Mucosa of descending colon (tissue), 3 donors: ENCODE measurements at regions not wholly inside any gene's neighbourhood (a gene's known extent, or its start where the extent isn't known, plus 50 kb on each side); places are given as distances from the start of the nearest gene placed in this dataset.

Experiments used
- ATAC-seq: fragments of 200-7000 bp; cut with Tn5 transposase; one replicate; pipeline ENCODE4 v1.9.1; 2020; ENCODE audit warnings: mild to moderate bottlenecking, moderate library complexity
- DNase-seq, 3 donors: peaks; one replicate each; pipeline ENCODE4 v3.0.0-alpha.2; 2020
- H3K36me3 ChIP-seq: fragments of 200-600 bp; one replicate; pipeline ENCODE4 v1.8.0; 2021; ENCODE audit warnings: low read depth, mild to moderate bottlenecking
- H3K4me1 ChIP-seq: fragments of 200-600 bp; one replicate; pipeline ENCODE4 v1.8.0; 2021; ENCODE audit warnings: low read depth, mild to moderate bottlenecking
- H3K4me3 ChIP-seq: fragments of 200-600 bp; one replicate; pipeline ENCODE4 v1.8.0; 2021; ENCODE audit warnings: mild to moderate bottlenecking
- H3K9me3 ChIP-seq: fragments of 200-600 bp; one replicate; pipeline ENCODE4 v1.8.0; 2021; ENCODE audit warnings: mild to moderate bottlenecking
- intact Hi-C, 2 donors: fragments of 100-400 bp; cut with DNase I in 1 of 2; cut with micrococcal nuclease in 1 of 2; formaldehyde crosslinking; loops; one replicate each; pipeline versions ENCODE4 v1.11.0 to v1.11.1; 2022; cut with DNase I, micrococcal nuclease
- TF ChIP-seq, protein P1 (sequence below): fragments of 200-600 bp; IDR thresholded peaks from one replicate; pipeline ENCODE4 v1.8.0; 2022; ENCODE audit warnings: antibody characterized with exemption, mild to moderate bottlenecking
- donor health status: DM: no; HTN: no; CAD: no; lungs with moderate emphysema.
- donor health status: DM: no; HTN: no; CAD: no.
- donor health status: DM: no; HTN: yes; CAD: no.

DNA sequence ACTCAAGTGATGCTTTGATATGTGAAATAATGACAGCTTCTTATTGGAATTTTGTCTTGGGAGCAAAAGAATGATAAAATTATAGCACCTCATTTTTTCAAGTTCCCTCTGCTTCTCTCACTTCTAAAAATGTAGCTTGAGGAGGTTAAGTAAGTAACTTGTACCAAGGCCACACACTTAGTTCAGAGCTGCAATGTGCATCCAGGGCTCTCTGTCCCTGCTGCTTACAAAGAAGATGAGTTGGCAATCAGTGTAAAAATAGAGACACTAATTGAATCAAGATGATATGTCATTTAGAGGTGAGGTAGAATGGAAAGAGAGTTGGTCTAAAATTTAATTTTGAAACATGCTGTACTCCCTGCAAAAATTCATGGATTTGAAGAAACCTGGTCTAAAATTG is 312.0 kb upstream of the TNP1 start:
- DNase-seq (no peak), ATAC-seq (no peak)
- H3K4me1 ChIP-seq: no peaks in the 10 kb centered on the region
- no peak overlapping the region for H3K4me3 ChIP-seq
- H3K36me3 ChIP-seq: no peaks in the 10 kb centered on the region
- H3K9me3 ChIP-seq: no peaks in the 10 kb centered on the region
- intact Hi-C loops: no loop called here
- TF ChIP-seq, protein P1, sequence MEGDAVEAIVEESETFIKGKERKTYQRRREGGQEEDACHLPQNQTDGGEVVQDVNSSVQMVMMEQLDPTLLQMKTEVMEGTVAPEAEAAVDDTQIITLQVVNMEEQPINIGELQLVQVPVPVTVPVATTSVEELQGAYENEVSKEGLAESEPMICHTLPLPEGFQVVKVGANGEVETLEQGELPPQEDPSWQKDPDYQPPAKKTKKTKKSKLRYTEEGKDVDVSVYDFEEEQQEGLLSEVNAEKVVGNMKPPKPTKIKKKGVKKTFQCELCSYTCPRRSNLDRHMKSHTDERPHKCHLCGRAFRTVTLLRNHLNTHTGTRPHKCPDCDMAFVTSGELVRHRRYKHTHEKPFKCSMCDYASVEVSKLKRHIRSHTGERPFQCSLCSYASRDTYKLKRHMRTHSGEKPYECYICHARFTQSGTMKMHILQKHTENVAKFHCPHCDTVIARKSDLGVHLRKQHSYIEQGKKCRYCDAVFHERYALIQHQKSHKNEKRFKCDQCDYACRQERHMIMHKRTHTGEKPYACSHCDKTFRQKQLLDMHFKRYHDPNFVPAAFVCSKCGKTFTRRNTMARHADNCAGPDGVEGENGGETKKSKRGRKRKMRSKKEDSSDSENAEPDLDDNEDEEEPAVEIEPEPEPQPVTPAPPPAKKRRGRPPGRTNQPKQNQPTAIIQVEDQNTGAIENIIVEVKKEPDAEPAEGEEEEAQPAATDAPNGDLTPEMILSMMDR: no peak

DNA sequence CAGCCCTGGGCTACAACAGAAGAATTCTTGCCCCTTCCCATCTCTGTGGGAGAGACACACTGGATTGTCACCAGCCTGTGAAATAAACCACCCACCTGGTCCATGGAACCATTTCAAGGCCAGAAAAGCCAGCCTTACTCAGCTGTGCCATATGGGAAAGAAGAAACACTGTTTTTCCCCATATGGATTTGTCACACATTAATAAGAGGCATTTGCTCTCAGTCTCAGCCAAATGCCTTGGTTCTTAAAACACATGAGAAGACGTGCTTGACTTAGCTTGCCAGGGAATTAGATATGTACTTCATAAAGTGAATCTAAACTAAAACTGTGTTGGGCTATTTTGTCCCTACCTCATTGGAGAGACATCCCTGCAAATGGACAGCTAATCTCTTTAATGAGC is 308.6 kb upstream of the TNP1 start:
- Histone ChIP-seq H3K4me1 (no peaks in the 10 kb centered on the region), H3K9me3 (no peaks in the 10 kb centered on the region), H3K4me3 (no peak overlapping the region), H3K36me3 (no peaks in the 10 kb centered on the region)
- ATAC-seq (no peak), DNase-seq (no peak)
- TF ChIP-seq, protein P1: no peak
- intact Hi-C loops: loop anchor here in 1 of 2 donors (10.0 kb wide), 1 partner anchor 474 kb away; the partner anchor contains the start of gene IGFBP5

DNA sequence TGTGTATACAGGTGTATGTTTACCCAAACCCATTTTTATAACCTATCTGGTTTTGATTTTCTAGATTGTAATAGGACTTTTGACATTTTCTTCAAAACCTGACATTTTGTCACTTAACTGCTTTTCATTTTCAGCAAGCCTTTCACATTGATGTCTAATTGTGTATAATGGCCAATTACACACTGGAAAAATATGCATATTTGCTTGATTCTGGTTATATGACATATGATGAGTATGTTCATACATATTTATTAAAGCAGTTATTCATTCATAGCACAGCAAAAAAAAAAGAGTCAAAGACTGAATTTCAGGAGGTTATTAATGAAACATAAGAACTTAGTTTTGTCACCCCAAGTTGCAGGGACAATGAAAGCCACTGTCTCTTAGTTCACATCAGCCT is 307.7 kb upstream of the TNP1 start:
- DNase-seq: no peak
- H3K36me3 ChIP-seq: no peaks in the 10 kb centered on the region
- H3K9me3 ChIP-seq: no peaks in the 10 kb centered on the region
- TF ChIP-seq, protein P1: no peak
- H3K4me3 ChIP-seq: no peak overlapping the region
- ATAC-seq: no peak
- H3K4me1 ChIP-seq: no peaks in the 10 kb centered on the region
- intact Hi-C loops: loop anchor here in 1 of 2 donors (10.0 kb wide), 1 partner anchor 473 kb away; the partner anchor contains the start of gene IGFBP5

DNA sequence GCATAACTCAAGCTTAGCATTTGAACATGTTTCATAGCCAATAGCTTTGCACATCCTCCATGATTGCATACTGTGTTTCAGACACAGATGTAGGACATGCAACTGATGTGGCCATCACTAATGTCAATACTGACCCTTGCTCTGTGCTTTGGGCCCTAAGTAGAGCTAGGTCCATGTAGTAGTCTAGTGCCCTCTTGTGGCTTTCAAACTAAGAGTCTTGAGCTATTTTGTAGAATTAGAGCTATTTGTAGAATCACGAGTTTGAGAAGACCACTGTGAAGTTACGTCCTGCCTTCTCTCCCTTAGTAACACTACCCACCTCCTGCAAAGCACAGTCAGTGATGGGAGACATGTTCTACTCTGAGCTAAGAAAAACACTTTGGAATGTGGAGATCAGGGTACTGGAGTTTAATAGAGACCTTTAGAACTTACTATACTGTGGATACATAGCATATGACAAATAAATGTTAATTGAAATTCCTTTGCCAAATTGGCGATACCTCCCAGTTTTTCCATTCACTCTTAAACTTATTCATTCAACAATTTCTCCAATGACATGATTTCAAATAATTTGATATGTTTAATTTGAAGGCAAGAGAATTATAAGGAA is 306.5 kb upstream of the TNP1 start:
- no peak for DNase-seq
- ATAC-seq: no peak
- Histone ChIP-seq H3K4me3 (no peak overlapping the region), H3K4me1 (no peaks in the 10 kb centered on the region), H3K9me3 (no peaks in the 10 kb centered on the region), H3K36me3 (no peaks in the 10 kb centered on the region)
- intact Hi-C loops: loop anchor here in 1 of 2 donors (10.0 kb wide), 1 partner anchor 472 kb away; the partner anchor contains the start of gene IGFBP5
- TF ChIP-seq, protein P1: no peak

DNA sequence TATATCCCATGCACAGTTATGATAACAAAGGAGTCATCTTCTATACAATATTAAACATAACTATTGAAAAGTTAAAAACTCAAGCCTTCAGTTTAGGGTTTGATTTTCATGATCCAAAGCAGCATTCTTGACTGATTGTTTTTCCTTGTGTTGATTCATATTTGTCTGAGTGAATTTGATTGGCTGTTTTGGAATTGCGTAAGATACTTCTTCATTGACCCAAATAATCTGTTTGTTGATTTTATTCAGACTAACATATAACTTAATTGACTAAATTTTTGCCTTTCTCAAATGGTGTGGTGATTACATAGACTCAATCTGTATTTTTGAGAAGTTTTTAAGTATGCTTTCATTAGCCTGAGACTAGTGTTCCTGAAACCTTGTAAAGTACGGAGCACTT is 305.7 kb upstream of the TNP1 start:
- intact Hi-C loops: loop anchor here in 1 of 2 donors (10.0 kb wide), 1 partner anchor 471 kb away; the partner anchor contains the start of gene IGFBP5

More for the DNA sequence above, 305.7 kb upstream of the TNP1 start:
- Histone ChIP-seq H3K9me3 (no peaks in the 10 kb centered on the region), H3K4me1 (no peaks in the 10 kb centered on the region), H3K36me3 (no peaks in the 10 kb centered on the region), H3K4me3 (no peak overlapping the region)
- ATAC-seq (no peak), DNase-seq (no peak)
- TF ChIP-seq, protein P1: no peak
